ENCODE measurements at regions not wholly inside any gene's neighbourhood (a gene's known extent, or its start where the extent isn't known, plus 50 kb on each side); places are given as distances from the start of the nearest gene placed in this dataset.

- Mint-ChIP-seq H3K27me3 (ENCODE audit: insufficient read depth) (peaks cover 27% of the 10 kb centered on the region), H3K36me3 (ENCODE audit: low read depth) (no peaks in the 10 kb centered on the region), H3K27ac (no peak overlapping the region), H3K4me1 (ENCODE audit: low read depth) (peaks cover 31% of the 10 kb centered on the region), H3K4me3 (no peak overlapping the region), H3K9me3 (no peaks in the 10 kb centered on the region)
- intact Hi-C loops (cut with micrococcal nuclease): no loop called here
- DNase-seq (ENCODE audit: low spot score): no peak
Measured at GRCh38 chr2:8452979-8453903, 228.6 kb upstream of the ID2 start.

GRCh38 chr2:8453904-8454302, 228.0 kb upstream of the ID2 start:
- Mint-ChIP-seq H3K4me1 (ENCODE audit: low read depth) (peaks cover 37% of the 10 kb centered on the region), H3K4me3 (no peak overlapping the region), H3K27ac (no peak overlapping the region)

GRCh38 chr2:8454797-8455196, 227.1 kb upstream of the ID2 start:
- Mint-ChIP-seq H3K4me1 (ENCODE audit: low read depth) (peaks cover 45% of the 10 kb centered on the region), H3K27ac (peak overlapping the region; percentile 29), H3K27me3 (ENCODE audit: insufficient read depth) (peaks cover 27% of the 10 kb centered on the region), H3K4me3 (peak overlapping the region; percentile 6), H3K36me3 (ENCODE audit: low read depth) (no peaks in the 10 kb centered on the region), H3K9me3 (no peaks in the 10 kb centered on the region)
- intact Hi-C loops (cut with micrococcal nuclease): no loop called here
- no peak for DNase-seq (ENCODE audit: low spot score)

More at GRCh38 chr2:8453904-8454302, 228.0 kb upstream of the ID2 start:
- H3K36me3 Mint-ChIP-seq (ENCODE audit: low read depth): no peaks in the 10 kb centered on the region
- H3K27me3 Mint-ChIP-seq (ENCODE audit: insufficient read depth): peaks cover 30% of the 10 kb centered on the region
- no peak for DNase-seq (ENCODE audit: low spot score)
- intact Hi-C loops (cut with micrococcal nuclease): no loop called here
- H3K9me3 Mint-ChIP-seq: no peaks in the 10 kb centered on the region

- H3K9me3 Mint-ChIP-seq: no peaks in the 10 kb centered on the region
- H3K4me3 Mint-ChIP-seq: peak overlapping the region; percentile 66
- intact Hi-C loops (cut with micrococcal nuclease): loop anchor here (1.0 to 2.0 kb wide), 6 partner anchors 15 to 227 kb away; partner anchors contain the start of gene ID2
- peaks cover 22% of the 10 kb centered on the region for H3K27me3 Mint-ChIP-seq (ENCODE audit: insufficient read depth)
- peak overlapping the region; percentile 88 for H3K27ac Mint-ChIP-seq
- peaks cover 3% of the 10 kb centered on the region for H3K36me3 Mint-ChIP-seq (ENCODE audit: low read depth)
- DNase-seq (ENCODE audit: low spot score): no peak
- H3K4me1 Mint-ChIP-seq (ENCODE audit: low read depth): peaks cover 50% of the 10 kb centered on the region
Measured at GRCh38 chr2:8455236-8456150, 226.4 kb upstream of the ID2 start.

GRCh38 chr2:8456151-8457091, 225.4 kb upstream of the ID2 start:
- Mint-ChIP-seq H3K4me3 (peak overlapping the region; percentile 66), H3K36me3 (ENCODE audit: low read depth) (peaks cover 6% of the 10 kb centered on the region), H3K27me3 (ENCODE audit: insufficient read depth) (peaks cover 22% of the 10 kb centered on the region), H3K4me1 (ENCODE audit: low read depth) (peaks cover 56% of the 10 kb centered on the region), H3K27ac (peak overlapping the region; percentile 88), H3K9me3 (no peaks in the 10 kb centered on the region)
- intact Hi-C loops (cut with micrococcal nuclease): loop anchor here (1.0 to 2.0 kb wide), 6 partner anchors 14 to 226 kb away; partner anchors contain the start of gene ID2
- peak; percentile 58 for DNase-seq (ENCODE audit: low spot score)

- Mint-ChIP-seq H3K4me3 (peak overlapping the region; percentile 73), H3K27ac (no peak overlapping the region)
Measured at GRCh38 chr2:8457092-8457481, 224.8 kb upstream of the ID2 start.

GRCh38 chr2:8457699-8458502, 224.0 kb upstream of the ID2 start:
- no peak for DNase-seq (ENCODE audit: low spot score)
- Mint-ChIP-seq H3K4me1 (ENCODE audit: low read depth) (peaks cover 71% of the 10 kb centered on the region), H3K27ac (peak overlapping the region; percentile 68), H3K36me3 (ENCODE audit: low read depth) (peaks cover 6% of the 10 kb centered on the region), H3K27me3 (ENCODE audit: insufficient read depth) (peaks cover 19% of the 10 kb centered on the region), H3K9me3 (no peaks in the 10 kb centered on the region), H3K4me3 (peak overlapping the region; percentile 73)
- intact Hi-C loops (cut with micrococcal nuclease): loop anchor here (2.0 kb wide), 4 partner anchors 13 to 225 kb away; partner anchors contain the start of gene ID2

More at GRCh38 chr2:8457092-8457481, 224.8 kb upstream of the ID2 start:
- Mint-ChIP-seq H3K36me3 (ENCODE audit: low read depth) (peaks cover 6% of the 10 kb centered on the region), H3K9me3 (no peaks in the 10 kb centered on the region), H3K4me1 (ENCODE audit: low read depth) (peaks cover 62% of the 10 kb centered on the region), H3K27me3 (ENCODE audit: insufficient read depth) (peaks cover 22% of the 10 kb centered on the region)
- no peak for DNase-seq (ENCODE audit: low spot score)
- intact Hi-C loops (cut with micrococcal nuclease): loop anchor here (2.0 kb wide), 4 partner anchors 14 to 226 kb away; partner anchors contain the start of gene ID2

- H3K9me3 Mint-ChIP-seq: no peaks in the 10 kb centered on the region
- no peak for DNase-seq (ENCODE audit: low spot score)
- H3K36me3 Mint-ChIP-seq (ENCODE audit: low read depth): peaks cover 6% of the 10 kb centered on the region
- intact Hi-C loops (cut with micrococcal nuclease): no loop called here
- H3K27me3 Mint-ChIP-seq (ENCODE audit: insufficient read depth): peaks cover 19% of the 10 kb centered on the region
- H3K4me1 Mint-ChIP-seq (ENCODE audit: low read depth): peaks cover 71% of the 10 kb centered on the region
- H3K4me3 Mint-ChIP-seq: no peak overlapping the region
- no peak overlapping the region for H3K27ac Mint-ChIP-seq
Measured at GRCh38 chr2:8458503-8459459, 223.1 kb upstream of the ID2 start.

- Mint-ChIP-seq H3K27me3 (ENCODE audit: insufficient read depth) (peaks cover 18% of the 10 kb centered on the region), H3K4me1 (ENCODE audit: low read depth) (peaks cover 71% of the 10 kb centered on the region), H3K36me3 (ENCODE audit: low read depth) (peaks cover 6% of the 10 kb centered on the region), H3K27ac (no peak overlapping the region), H3K9me3 (no peaks in the 10 kb centered on the region), H3K4me3 (no peak overlapping the region)
- intact Hi-C loops (cut with micrococcal nuclease): no loop called here
- no peak for DNase-seq (ENCODE audit: low spot score)
Measured at GRCh38 chr2:8459474-8459873, 222.4 kb upstream of the ID2 start.

- Mint-ChIP-seq H3K27ac (no peak overlapping the region), H3K4me1 (ENCODE audit: low read depth) (peaks cover 52% of the 10 kb centered on the region), H3K36me3 (ENCODE audit: low read depth) (peaks cover 6% of the 10 kb centered on the region), H3K4me3 (no peak overlapping the region), H3K9me3 (no peaks in the 10 kb centered on the region), H3K27me3 (ENCODE audit: insufficient read depth) (peaks cover 14% of the 10 kb centered on the region)
- intact Hi-C loops (cut with micrococcal nuclease): no loop called here
- DNase-seq (ENCODE audit: low spot score): no peak
Measured at GRCh38 chr2:8461341-8461740, 220.5 kb upstream of the ID2 start.

Measured in activated T-helper 1 cell treated with anti-CD3 and anti-CD28 coated beads, Interleukin-12 subunit alpha, Interleukin-12 subunit beta, Interleukin-2, Interleukin-4 antibody, amounts not matched to agents 30 ng/mL and 10 ng/mL and 1 ng/mL, durations not matched to agents 14 hours and 24 hours and 36 hours (primary cell).